DOHH2 (cell line): ENCODE measurements at regions not wholly inside any gene's neighbourhood (a gene's known extent, or its start where the extent isn't known, plus 50 kb on each side); places are given as distances from the start of the nearest gene placed in this dataset.
A peak's percentile ranks its signal among the peaks of the same experiment; 100 is the strongest.

Experiments used
- H3F3A ChIP-seq: fragments of 200-600 bp; sonication (generic), shearing (Covaris generic); 2 replicates; pipeline ENCODE4 v1.6.0; 2016; ENCODE audit warnings: antibody characterized with exemption, mild to moderate bottlenecking; ENCODE audit not compliant: control insufficient read depth, insufficient read depth
- H3K27ac ChIP-seq: fragments of 200-600 bp; sonication (generic); 2 replicates; pipeline ENCODE4 v1.5.1; 2014; ENCODE audit warnings: low read depth, mild to moderate bottlenecking, low read length, moderate library complexity
- H3K27me3 ChIP-seq: fragments of 200-600 bp; sonication (generic); 2 replicates; pipeline ENCODE4 v1.6.1; 2014; ENCODE audit warnings: mild to moderate bottlenecking, low read length, mixed read lengths; ENCODE audit not compliant: control insufficient read depth
- H3K36me3 ChIP-seq: fragments of 200-600 bp; sonication (generic); 2 replicates; pipeline ENCODE4 v1.6.1; 2014; ENCODE audit warnings: mild to moderate bottlenecking, low read length, moderate library complexity, mixed read lengths; ENCODE audit not compliant: control insufficient read depth
- H3K4me1 ChIP-seq: fragments of 200-600 bp; sonication (generic); 2 replicates; pipeline ENCODE4 v1.6.1; 2014; ENCODE audit warnings: mild to moderate bottlenecking, low read length, mixed read lengths; ENCODE audit not compliant: control insufficient read depth
- H3K4me2 ChIP-seq: fragments of 200-600 bp; sonication (generic); 2 replicates; pipeline ENCODE4 v1.6.0; 2014; ENCODE audit warnings: mild to moderate bottlenecking, low read length, moderate library complexity
- H3K4me3 ChIP-seq: fragments of 200-600 bp; sonication (generic); 2 replicates; pipeline ENCODE4 v1.5.1; 2014; ENCODE audit warnings: mild to moderate bottlenecking, low read length, mixed read lengths
- H3K79me2 ChIP-seq: fragments of 200-600 bp; sonication (generic); 2 replicates; pipeline ENCODE4 v1.6.1; 2014; ENCODE audit warnings: mild to moderate bottlenecking, low read length, mixed read lengths; ENCODE audit not compliant: control insufficient read depth
- H3K9me2 ChIP-seq: fragments of 200-600 bp; sonication (generic); replicated peaks from 2 replicates; pipeline ENCODE4 v1.6.1; 2014; ENCODE audit warnings: mild to moderate bottlenecking, low read length, mixed read lengths; ENCODE audit not compliant: control insufficient read depth
- H3K9me3 ChIP-seq: fragments of 200-600 bp; sonication (generic); 2 replicates; pipeline ENCODE4 v1.6.1; 2014; ENCODE audit warnings: antibody characterized with exemption, low read length, mixed read lengths; ENCODE audit not compliant: control insufficient read depth, insufficient read depth
- H4K20me1 ChIP-seq: fragments of 200-600 bp; sonication (generic); 2 replicates; pipeline ENCODE4 v1.6.0; 2014; ENCODE audit warnings: low read depth, mild to moderate bottlenecking, antibody characterized with exemption, low read length, moderate library complexity; ENCODE audit not compliant: control insufficient read depth, insufficient read depth
- EZH2phosphoT487 ChIP-seq: fragments of 200-600 bp; sonication (generic); IDR thresholded peaks from 2 replicates; pipeline ENCODE4 v1.6.1; 2017; ENCODE audit warnings: borderline replicate concordance, mild to moderate bottlenecking, antibody characterized with exemption, low read length, moderate library complexity, mixed read lengths
- TF ChIP-seq, protein P1 (sequence below): fragments of 200-600 bp; sonication (generic); IDR thresholded peaks from one replicate; pipeline ENCODE4 v1.5.1; 2014; ENCODE audit warnings: antibody characterized with exemption, mild to moderate bottlenecking, low read depth, low read length; ENCODE audit not compliant: poor library complexity, severe bottlenecking

DNA sequence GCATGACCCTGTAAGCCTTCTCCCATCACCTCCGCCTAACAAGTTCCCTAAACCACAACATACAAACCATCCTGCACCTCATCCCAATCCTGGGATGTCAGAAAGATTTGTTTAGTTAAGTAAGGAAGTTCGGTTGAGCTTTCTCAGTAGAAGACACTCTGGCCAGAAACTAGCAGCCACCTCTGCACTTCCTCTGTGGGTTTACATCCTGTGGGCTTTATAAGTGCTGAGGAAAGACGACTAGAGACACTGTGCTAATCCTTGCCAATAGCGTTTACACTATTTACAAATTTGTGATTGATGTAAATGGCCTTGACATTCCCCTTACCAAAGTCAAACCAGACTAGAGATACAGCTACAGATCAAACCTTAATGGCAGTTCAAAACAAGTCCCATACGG, 246.0 kb downstream of the KDM5D start:
- Histone ChIP-seq H3K9me2 (no peaks in the 10 kb centered on the region), H3K79me2 (no peaks in the 10 kb centered on the region), H3K36me3 (no peaks in the 10 kb centered on the region), H3K9me3 (no peaks in the 10 kb centered on the region), H4K20me1 (no peaks in the 10 kb centered on the region), H3K4me3 (no peak overlapping the region), H3K4me2 (peak overlapping the region; percentile 27; the same call in 1 of the 2 replicates), H3K4me1 (peaks cover 8% of the 10 kb centered on the region), H3F3A (no peaks in the 10 kb centered on the region), H3K27ac (no peak overlapping the region), H3K27me3 (no peaks in the 10 kb centered on the region)
- TF ChIP-seq, protein P1, sequence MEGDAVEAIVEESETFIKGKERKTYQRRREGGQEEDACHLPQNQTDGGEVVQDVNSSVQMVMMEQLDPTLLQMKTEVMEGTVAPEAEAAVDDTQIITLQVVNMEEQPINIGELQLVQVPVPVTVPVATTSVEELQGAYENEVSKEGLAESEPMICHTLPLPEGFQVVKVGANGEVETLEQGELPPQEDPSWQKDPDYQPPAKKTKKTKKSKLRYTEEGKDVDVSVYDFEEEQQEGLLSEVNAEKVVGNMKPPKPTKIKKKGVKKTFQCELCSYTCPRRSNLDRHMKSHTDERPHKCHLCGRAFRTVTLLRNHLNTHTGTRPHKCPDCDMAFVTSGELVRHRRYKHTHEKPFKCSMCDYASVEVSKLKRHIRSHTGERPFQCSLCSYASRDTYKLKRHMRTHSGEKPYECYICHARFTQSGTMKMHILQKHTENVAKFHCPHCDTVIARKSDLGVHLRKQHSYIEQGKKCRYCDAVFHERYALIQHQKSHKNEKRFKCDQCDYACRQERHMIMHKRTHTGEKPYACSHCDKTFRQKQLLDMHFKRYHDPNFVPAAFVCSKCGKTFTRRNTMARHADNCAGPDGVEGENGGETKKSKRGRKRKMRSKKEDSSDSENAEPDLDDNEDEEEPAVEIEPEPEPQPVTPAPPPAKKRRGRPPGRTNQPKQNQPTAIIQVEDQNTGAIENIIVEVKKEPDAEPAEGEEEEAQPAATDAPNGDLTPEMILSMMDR: no peak
- no peak for TF ChIP-seq EZH2phosphoT487

DNA sequence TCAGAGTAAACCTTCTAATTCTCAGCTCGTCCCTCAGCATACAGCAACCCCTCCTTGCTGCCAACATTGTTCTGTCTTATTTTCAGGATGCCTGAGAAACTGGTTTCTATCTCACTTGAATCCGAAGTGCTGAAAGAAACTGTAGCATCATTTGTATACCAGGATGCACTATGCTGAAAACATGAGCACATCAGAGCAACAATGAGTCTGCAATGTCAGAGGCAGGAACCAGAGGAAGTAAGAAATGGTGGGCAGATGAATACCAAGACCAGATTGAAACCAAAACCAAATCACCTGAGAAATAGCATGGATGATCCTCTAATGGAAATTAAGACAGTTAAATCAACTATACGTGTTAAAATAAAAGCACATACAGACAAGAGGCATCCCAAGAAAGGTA, 257.0 kb downstream of the KDM5D start:
- no peak overlapping the region for H3K4me3 ChIP-seq
- H3K4me1 ChIP-seq: no peaks in the 10 kb centered on the region
- no peaks in the 10 kb centered on the region for H4K20me1 ChIP-seq
- H3K27me3 ChIP-seq: no peaks in the 10 kb centered on the region
- H3F3A ChIP-seq: no peaks in the 10 kb centered on the region
- no peaks in the 10 kb centered on the region for H3K9me2 ChIP-seq
- TF ChIP-seq, protein P1: no peak
- TF ChIP-seq EZH2phosphoT487: no peak
- no peak overlapping the region for H3K4me2 ChIP-seq
- no peaks in the 10 kb centered on the region for H3K36me3 ChIP-seq
- no peak overlapping the region for H3K27ac ChIP-seq
- H3K79me2 ChIP-seq: no peaks in the 10 kb centered on the region
- H3K9me3 ChIP-seq: no peaks in the 10 kb centered on the region

DNA sequence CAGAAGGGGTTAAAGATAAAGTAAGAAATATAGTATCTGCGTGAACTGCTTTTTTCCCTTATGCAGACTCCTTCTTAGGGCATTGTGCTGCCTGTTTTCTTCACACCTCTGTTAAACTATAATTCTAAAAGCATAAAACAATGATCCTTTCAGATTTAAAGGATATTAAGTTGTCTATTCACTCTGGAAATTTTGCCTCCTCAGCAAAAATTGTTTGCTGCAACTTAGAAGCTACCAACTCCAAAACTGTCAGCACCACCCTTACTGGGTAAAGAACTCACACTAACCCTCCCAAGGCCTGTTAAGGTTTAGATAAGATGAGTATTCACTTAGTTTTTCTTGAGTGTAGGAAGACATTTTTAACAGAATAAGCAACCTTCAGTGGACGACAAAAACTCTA, 259.5 kb downstream of the KDM5D start:
- H3K9me2 ChIP-seq: no peaks in the 10 kb centered on the region
- H3K4me3 ChIP-seq: no peak overlapping the region
- H3F3A ChIP-seq: no peaks in the 10 kb centered on the region
- H3K9me3 ChIP-seq: no peaks in the 10 kb centered on the region
- no peaks in the 10 kb centered on the region for H3K79me2 ChIP-seq
- H3K36me3 ChIP-seq: no peaks in the 10 kb centered on the region
- H3K4me2 ChIP-seq: no peak overlapping the region
- H3K4me1 ChIP-seq: no peaks in the 10 kb centered on the region
- no peaks in the 10 kb centered on the region for H4K20me1 ChIP-seq
- TF ChIP-seq, protein P1: no peak
- TF ChIP-seq EZH2phosphoT487: no peak
- H3K27ac ChIP-seq: no peak overlapping the region
- H3K27me3 ChIP-seq: no peaks in the 10 kb centered on the region

DNA sequence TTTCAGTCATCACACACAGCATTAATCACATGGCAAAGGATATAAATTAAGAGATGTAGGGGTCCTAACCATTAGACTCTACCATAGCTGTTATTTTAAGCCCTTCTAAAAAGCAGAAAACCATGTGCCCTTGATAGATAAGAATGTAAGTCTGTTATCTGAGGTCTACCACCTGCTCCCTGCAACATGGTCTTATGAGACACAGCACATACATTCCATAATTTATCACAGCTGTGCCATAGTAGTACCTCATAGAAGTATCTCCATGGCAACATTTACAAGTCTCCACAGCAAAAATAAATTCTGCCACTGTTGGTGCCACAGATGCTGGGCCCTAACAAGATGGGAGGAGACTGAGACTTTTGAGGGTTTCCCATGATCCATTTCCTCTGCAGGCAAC, 265.4 kb downstream of the KDM5D start:
- no peaks in the 10 kb centered on the region for H3F3A ChIP-seq
- no peaks in the 10 kb centered on the region for H3K4me1 ChIP-seq

More for the DNA sequence above, 265.4 kb downstream of the KDM5D start:
- Histone ChIP-seq H3K36me3 (no peaks in the 10 kb centered on the region), H3K9me3 (no peaks in the 10 kb centered on the region), H4K20me1 (no peaks in the 10 kb centered on the region), H3K9me2 (no peaks in the 10 kb centered on the region), H3K27ac (no peak overlapping the region), H3K27me3 (no peaks in the 10 kb centered on the region), H3K4me3 (no peak overlapping the region), H3K4me2 (no peak overlapping the region), H3K79me2 (no peaks in the 10 kb centered on the region)
- no peak for TF ChIP-seq EZH2phosphoT487
- TF ChIP-seq, protein P1: no peak
